T-cell (primary cell): ENCODE measurements at regions not wholly inside any gene's neighbourhood (a gene's known extent, or its start where the extent isn't known, plus 50 kb on each side); places are given as distances from the start of the nearest gene placed in this dataset.
"Not testable (repeated sequence)": the region's sequence is repeated elsewhere in the genome, so short reads cannot be mapped to it uniquely, and the experiment has no call there.

Experiments
- ATAC-seq, 4 experiments: fragments of 200-7000 bp in 3 of 4; fragments of 150-1000 bp in 1 of 4; cut with Tn5 transposase; replicated peaks in 1 of 4; 1 replicate in 3 of 4; 2 replicates in 1 of 4; pipeline ENCODE4 v1.10.0; 2021; ENCODE audit warnings: moderate library complexity in 3 of 4, mild to moderate bottlenecking in 2 of 4, moderate number of reproducible peaks in 1 of 4
- CTCF ChIA-PET, 2 donors: fragments of 300-600 bp; sonication (Branson Sonifier 250); formaldehyde crosslinking; loops; one replicate each; lab custom pipeline; 2022; ENCODE audit warnings: antibody characterized with exemption in 2 of 2; lab: Charles Lee
- POLR2A ChIA-PET, 2 donors: fragments of 300-600 bp; sonication (Branson Sonifier 250); formaldehyde crosslinking; loops; one replicate each; lab custom pipeline; 2022; ENCODE audit warnings: antibody characterized with exemption in 2 of 2; lab: Charles Lee
- DNase-seq, 35 experiments: peaks; one replicate each; pipeline versions ENCODE4 v3.0.0 to v3.0.0-alpha.2; 2013 to 2023
- H3K27ac ChIP-seq: one replicate; pipeline ENCODE4 v1.5.1; 2013; ENCODE audit warnings: low read length
- H3K27me3 ChIP-seq, 2 experiments: replicated peaks in 1 of 2; 1 replicate in 1 of 2; 2 replicates in 1 of 2; pipeline versions ENCODE4 v1.6.1 to v1.7.0; 2013; ENCODE audit warnings: low read length in 1 of 2, mixed read lengths in 1 of 2; ENCODE audit not compliant: control insufficient read depth in 2 of 2, insufficient read depth in 2 of 2; ENCODE audit errors: extremely low read depth in 1 of 2
- H3K36me3 ChIP-seq, 2 donors: 1 replicate in 1 of 2; 2 replicates in 1 of 2; pipeline versions ENCODE4 v1.6.1 to v1.7.0; 2013; ENCODE audit warnings: low read length in 1 of 2; ENCODE audit not compliant: control insufficient read depth in 2 of 2, insufficient read depth in 1 of 2; ENCODE audit errors: extremely low read depth in 1 of 2
- H3K4me1 ChIP-seq, 2 experiments: 1 replicate in 1 of 2; 2 replicates in 1 of 2; pipeline versions ENCODE4 v1.6.1 to v1.7.0; 2013; ENCODE audit warnings: low read length in 2 of 2, mixed read lengths in 1 of 2; ENCODE audit not compliant: insufficient read depth in 2 of 2, control insufficient read depth in 1 of 2; ENCODE audit errors: extremely low read depth in 1 of 2
- H3K4me3 ChIP-seq, 2 donors: 1 replicate in 1 of 2; 2 replicates in 1 of 2; pipeline versions ENCODE4 v1.5.1 to v1.7.0; 2013; ENCODE audit warnings: mild to moderate bottlenecking in 2 of 2, low read length in 1 of 2, moderate library complexity in 1 of 2; ENCODE audit not compliant: control insufficient read depth in 1 of 2; ENCODE audit errors: extremely low read depth in 1 of 2
- H3K9me3 ChIP-seq: 2 replicates; pipeline ENCODE4 v1.7.0; 2013
- H3K27ac Mint-ChIP-seq, 2 donors: one replicate each; pipeline ENCODE4 v1.8.0; 2020 to 2021; ENCODE audit warnings: mild to moderate bottlenecking in 2 of 2, mixed read lengths in 2 of 2
- H3K27me3 Mint-ChIP-seq, 2 donors: one replicate each; pipeline ENCODE4 v1.8.0; 2021 to 2022; ENCODE audit warnings: mixed read lengths in 2 of 2
- H3K36me3 Mint-ChIP-seq: one replicate; pipeline ENCODE4 v1.8.0; 2021; ENCODE audit warnings: mixed read lengths
- H3K4me1 Mint-ChIP-seq, 3 donors: one replicate each; pipeline ENCODE4 v1.8.0; 2020 to 2022; ENCODE audit warnings: mixed read lengths in 3 of 3, mild to moderate bottlenecking in 1 of 3
- H3K4me3 Mint-ChIP-seq, 3 donors: one replicate each; pipeline ENCODE4 v1.8.0; 2020 to 2022; ENCODE audit warnings: mild to moderate bottlenecking in 3 of 3, mixed read lengths in 3 of 3, moderate library complexity in 3 of 3
- H3K9me3 Mint-ChIP-seq, 3 donors: one replicate each; pipeline ENCODE4 v1.8.0; 2020 to 2022; ENCODE audit warnings: mixed read lengths in 3 of 3
- WGBS: methylation state at CpG from one replicate; pipeline ENCODE4 v1.1.5; 2013; ENCODE audit warnings: missing lambda C conversion rate; ENCODE audit not compliant: insufficient coverage; 5-methylcytosine and 5-hydroxymethylcytosine counted together

DNA sequence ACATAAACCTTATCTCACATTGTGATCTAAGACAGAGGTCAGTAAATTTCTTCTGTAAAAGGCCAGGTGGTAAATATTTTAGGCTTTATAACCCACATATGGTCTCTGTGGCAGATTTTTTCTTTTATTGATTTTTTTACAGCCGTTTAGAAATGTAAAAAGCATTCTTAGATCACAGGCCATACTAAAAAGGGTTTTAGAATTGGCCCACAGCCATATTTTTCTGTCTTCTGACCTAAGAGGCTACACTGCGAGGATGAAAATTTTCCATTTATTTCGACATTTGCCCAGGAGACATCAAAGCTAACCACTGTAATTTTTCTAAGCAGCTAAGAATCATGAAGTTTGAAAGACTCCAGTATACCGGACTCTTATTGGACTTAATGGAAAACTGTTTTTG, 377.2 kb upstream of the SGO1 start:
- H3K36me3 Mint-ChIP-seq: no peaks in the 10 kb centered on the region
- no peaks in the 10 kb centered on the region for H3K27me3 ChIP-seq
- ATAC-seq (no peak), DNase-seq (no peak)
- CTCF ChIA-PET: no interaction called here
- H3K27ac ChIP-seq: no peak overlapping the region
- no peaks in the 10 kb centered on the region for H3K4me1 ChIP-seq
- no peak overlapping the region for H3K4me3 Mint-ChIP-seq
- no peaks in the 10 kb centered on the region for H3K4me1 Mint-ChIP-seq
- no CpG with 5 or more reads among the region's 4 CpGs for WGBS
- POLR2A ChIA-PET: no interaction called here
- no peaks in the 10 kb centered on the region for H3K27me3 Mint-ChIP-seq
- H3K9me3 Mint-ChIP-seq: peaks cover 9 to 17% (median 15%) of the 10 kb centered on the region in 3 donors
- no peaks in the 10 kb centered on the region for H3K36me3 ChIP-seq
- no peak overlapping the region for H3K27ac Mint-ChIP-seq
- H3K4me3 ChIP-seq: no peak overlapping the region
- H3K9me3 ChIP-seq: no peaks in the 10 kb centered on the region

DNA sequence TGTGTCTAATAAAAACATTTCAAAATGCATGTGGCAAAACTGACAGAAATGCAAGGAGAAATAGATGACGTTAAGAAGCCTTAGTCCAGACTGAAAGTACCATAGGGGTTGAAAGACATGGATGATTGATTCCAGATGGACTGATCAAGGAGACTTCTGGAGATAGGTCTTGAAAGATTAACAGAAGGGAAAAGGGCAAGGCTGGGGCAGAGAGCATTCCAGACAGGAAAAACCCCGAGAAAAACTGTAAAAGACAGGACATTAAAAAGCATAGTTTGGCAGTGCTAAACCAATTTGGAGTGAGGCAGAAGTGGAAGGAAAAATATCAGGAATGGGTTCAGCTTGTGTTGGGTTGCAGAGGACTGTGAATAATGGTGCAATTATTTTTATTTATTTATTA, 375.2 kb upstream of the SGO1 start:
- peaks cover 9 to 22% (median 15%) of the 10 kb centered on the region in 3 donors for H3K9me3 Mint-ChIP-seq
- no peaks in the 10 kb centered on the region for H3K4me1 Mint-ChIP-seq
- H3K27me3 Mint-ChIP-seq: no peaks in the 10 kb centered on the region
- H3K27ac Mint-ChIP-seq: no peak overlapping the region
- Histone ChIP-seq H3K36me3 (no peaks in the 10 kb centered on the region), H3K4me1 (no peaks in the 10 kb centered on the region), H3K4me3 (no peak overlapping the region), H3K9me3 (no peaks in the 10 kb centered on the region), H3K27me3 (no peaks in the 10 kb centered on the region), H3K27ac (no peak overlapping the region)
- CTCF ChIA-PET: no interaction called here
- WGBS: 52% methylated on average over 2 of the region's 2 CpGs
- ATAC-seq: no peak
- no peak for DNase-seq
- no peak overlapping the region for H3K4me3 Mint-ChIP-seq
- POLR2A ChIA-PET: no interaction called here
- no peaks in the 10 kb centered on the region for H3K36me3 Mint-ChIP-seq

DNA sequence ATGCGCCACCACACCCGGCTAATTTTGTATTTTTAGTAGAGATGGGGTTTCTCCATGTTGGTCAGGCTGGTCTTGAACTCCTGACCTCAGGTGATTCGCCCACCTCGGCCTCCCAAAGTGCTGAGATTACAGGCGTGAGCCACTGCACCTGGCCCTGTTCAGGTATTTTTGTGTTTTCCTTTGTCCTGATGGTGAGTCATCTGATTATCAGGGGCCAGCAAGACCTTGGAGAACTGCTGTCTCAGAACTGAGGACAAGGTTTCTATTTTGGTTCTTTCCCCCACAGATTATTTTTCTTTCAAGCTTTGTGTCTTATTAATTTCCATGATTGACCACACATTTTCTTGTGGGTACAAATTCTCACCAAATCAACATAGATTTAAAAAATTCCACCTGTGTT, 374.4 kb upstream of the SGO1 start:
- CTCF ChIA-PET, H3K4me1 ChIP-seq, H3K27ac ChIP-seq, H3K4me1 Mint-ChIP-seq, H3K36me3 ChIP-seq, H3K27ac Mint-ChIP-seq, POLR2A ChIA-PET, H3K4me3 Mint-ChIP-seq, H3K4me3 ChIP-seq, H3K9me3 ChIP-seq, H3K27me3 ChIP-seq, H3K36me3 Mint-ChIP-seq, H3K27me3 Mint-ChIP-seq, ATAC-seq, DNase-seq: not testable (repeated sequence)
- peaks cover 9 to 22% (median 17%) of the 10 kb centered on the region in 3 donors for H3K9me3 Mint-ChIP-seq
- 79% methylated on average over 3 of the region's 5 CpGs for WGBS

- CTCF ChIA-PET: no interaction called here
Observed at GRCh38 chr3:20558161-20558560, 372.2 kb upstream of the SGO1 start.

DNA sequence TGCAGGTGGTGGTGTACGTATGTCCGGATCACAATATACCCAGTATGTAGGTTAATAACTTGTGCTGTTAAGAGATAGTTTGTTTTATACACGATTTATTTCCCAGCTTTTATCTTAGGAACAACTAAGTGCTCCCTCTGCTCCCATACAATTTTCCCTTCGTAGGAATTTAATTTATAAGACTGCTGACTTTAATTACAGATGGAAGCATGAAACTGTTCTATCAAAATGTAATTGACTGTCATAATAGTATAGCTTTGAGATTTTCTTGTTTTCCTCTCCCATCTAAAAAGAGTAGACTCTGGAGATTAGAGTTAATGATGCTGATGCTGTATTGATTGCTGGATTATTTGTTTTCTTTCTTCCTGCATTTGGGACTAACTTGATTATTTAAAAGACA, 370.7 kb upstream of the SGO1 start:
- H3K27me3 Mint-ChIP-seq: no peaks in the 10 kb centered on the region

More at GRCh38 chr3:20558161-20558560, 372.2 kb upstream of the SGO1 start:
- DNase-seq: no peak
- no peak overlapping the region for H3K4me3 Mint-ChIP-seq
- H3K36me3 ChIP-seq: no peaks in the 10 kb centered on the region
- peaks cover 5 to 17% (median 17%) of the 10 kb centered on the region in 3 donors for H3K9me3 Mint-ChIP-seq
- H3K9me3 ChIP-seq: no peaks in the 10 kb centered on the region
- POLR2A ChIA-PET: no interaction called here
- no peaks in the 10 kb centered on the region for H3K4me1 ChIP-seq
- H3K27me3 ChIP-seq: no peaks in the 10 kb centered on the region
- no peaks in the 10 kb centered on the region for H3K4me1 Mint-ChIP-seq
- no peak overlapping the region for H3K27ac Mint-ChIP-seq
- ATAC-seq: no peak
- H3K4me3 ChIP-seq: no peak overlapping the region
- no CpG with 5 or more reads among the region's 2 CpGs for WGBS
- no peaks in the 10 kb centered on the region for H3K27me3 Mint-ChIP-seq
- H3K36me3 Mint-ChIP-seq: no peaks in the 10 kb centered on the region
- no peak overlapping the region for H3K27ac ChIP-seq

DNA sequence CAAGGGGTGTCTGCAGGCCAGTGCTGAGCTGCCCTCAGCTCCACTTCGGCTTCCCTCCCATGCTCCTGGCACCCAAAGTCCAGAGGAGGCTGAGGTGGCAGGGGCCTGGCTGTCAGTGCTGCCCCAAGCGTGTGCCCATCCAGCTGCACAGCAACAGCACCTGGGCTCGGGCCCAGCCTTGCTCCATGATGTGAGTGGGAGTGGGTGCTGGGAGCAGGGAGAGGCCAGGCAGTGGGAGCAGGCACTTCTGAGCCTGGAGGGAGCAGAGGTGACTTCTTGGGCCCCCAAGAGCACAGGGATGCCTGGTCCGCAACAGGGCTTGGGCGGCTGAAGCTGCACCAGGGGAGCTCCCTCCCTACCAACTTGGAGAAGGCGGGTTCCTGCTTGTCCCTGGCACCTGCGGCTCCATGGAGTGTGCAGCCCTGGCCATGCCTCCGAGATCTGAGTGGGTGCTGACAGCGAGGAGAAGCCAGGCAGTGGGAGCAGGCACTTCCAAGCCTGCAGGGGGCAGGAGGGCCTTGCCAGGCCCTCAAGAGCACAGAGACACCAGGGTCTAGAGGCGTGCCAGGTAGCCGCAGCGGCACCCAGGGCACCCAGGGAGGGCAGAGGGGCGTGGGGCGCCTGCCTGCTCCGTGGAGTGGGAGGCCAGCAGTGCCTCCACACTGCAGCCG, 366.7 kb upstream of the SGO1 start:
- peaks cover 8 to 12% (median 10%) of the 10 kb centered on the region in 3 donors for H3K9me3 Mint-ChIP-seq
- DNase-seq: no peak
- H3K4me3 ChIP-seq: no peak overlapping the region
- no peak overlapping the region for H3K4me3 Mint-ChIP-seq
- H3K27ac ChIP-seq: no peak overlapping the region
- no peaks in the 10 kb centered on the region for H3K27me3 Mint-ChIP-seq
- peaks cover 3% of the 10 kb centered on the region for H3K36me3 Mint-ChIP-seq
- no peak overlapping the region for H3K27ac Mint-ChIP-seq
- H3K4me1 ChIP-seq: no peaks in the 10 kb centered on the region
- POLR2A ChIA-PET: no interaction called here
- H3K9me3 ChIP-seq: no peaks in the 10 kb centered on the region
- CTCF ChIA-PET: no interaction called here
- H3K27me3 ChIP-seq: no peaks in the 10 kb centered on the region
- no peak for ATAC-seq
- no peaks in the 10 kb centered on the region for H3K36me3 ChIP-seq
- WGBS: 80% methylated on average over 16 of the region's 16 CpGs
- H3K4me1 Mint-ChIP-seq: no peaks in the 10 kb centered on the region

More for the DNA sequence above, 370.7 kb upstream of the SGO1 start:
- Histone ChIP-seq H3K27me3 (no peaks in the 10 kb centered on the region), H3K4me1 (no peaks in the 10 kb centered on the region), H3K9me3 (no peaks in the 10 kb centered on the region), H3K27ac (no peak overlapping the region), H3K4me3 (no peak overlapping the region), H3K36me3 (no peaks in the 10 kb centered on the region)
- POLR2A ChIA-PET: no interaction called here
- CTCF ChIA-PET: no interaction called here
- Mint-ChIP-seq H3K4me1 (no peaks in the 10 kb centered on the region), H3K36me3 (no peaks in the 10 kb centered on the region), H3K27ac (no peak overlapping the region), H3K9me3 (peaks cover 3 to 15% (median 15%) of the 10 kb centered on the region in 3 donors), H3K4me3 (no peak overlapping the region)
- ATAC-seq (no peak), DNase-seq (no peak)
- no CpG with 5 or more reads among the region's 4 CpGs for whole genome bisulfite sequencing
